ENCODE measurements at regions not wholly inside any gene's neighbourhood (a gene's known extent, or its start where the extent isn't known, plus 50 kb on each side); places are given as distances from the start of the nearest gene placed in this dataset.
"Not testable (repeated sequence)": the region's sequence is repeated elsewhere in the genome, so short reads cannot be mapped to it uniquely, and the experiment has no call there.

GRCh38 chr4:10889819-10890218 is 205.3 kb upstream of the CLNK start:
- Histone ChIP-seq H3K9me3 (no peaks in the 10 kb centered on the region), H3K36me3 (no peaks in the 10 kb centered on the region), H3K27me3 (no peaks in the 10 kb centered on the region), H3K4me3 (no peak overlapping the region)
- DNase-seq = no peak

- no peaks in the 10 kb centered on the region for H3K9me3 ChIP-seq
- no peak overlapping the region for H3K4me3 ChIP-seq
- H3K36me3 ChIP-seq = no peaks in the 10 kb centered on the region
- DNase-seq = peak; percentile 9
- no peaks in the 10 kb centered on the region for H3K27me3 ChIP-seq
These were observed 195.0 kb upstream of the CLNK start for GRCh38 chr4:10879411-10880110.

GRCh38 chr4:10878861-10879260 is 194.3 kb upstream of the CLNK start:
- no peak for DNase-seq
- H3K27me3 ChIP-seq = no peaks in the 10 kb centered on the region
- no peak overlapping the region for H3K4me3 ChIP-seq
- H3K36me3 ChIP-seq = no peaks in the 10 kb centered on the region
- no peaks in the 10 kb centered on the region for H3K9me3 ChIP-seq

GRCh38 chr4:10877076-10877475 is 192.5 kb upstream of the CLNK start:
- Histone ChIP-seq H3K4me3 (no peak overlapping the region), H3K9me3 (no peaks in the 10 kb centered on the region), H3K27me3 (no peaks in the 10 kb centered on the region), H3K36me3 (no peaks in the 10 kb centered on the region)
- no peak for DNase-seq

GRCh38 chr4:10875144-10875799 is 190.7 kb upstream of the CLNK start:
- no peaks in the 10 kb centered on the region for H3K36me3 ChIP-seq
- H3K27me3 ChIP-seq = no peaks in the 10 kb centered on the region
- no peak for DNase-seq
- H3K4me3 ChIP-seq = no peak overlapping the region
- no peaks in the 10 kb centered on the region for H3K9me3 ChIP-seq

GRCh38 chr4:10873809-10874208 is 189.2 kb upstream of the CLNK start:
- no peaks in the 10 kb centered on the region for H3K9me3 ChIP-seq
- H3K27me3 ChIP-seq = no peaks in the 10 kb centered on the region
- DNase-seq = no peak
- H3K36me3 ChIP-seq = no peaks in the 10 kb centered on the region
- H3K4me3 ChIP-seq = no peak overlapping the region

- Histone ChIP-seq H3K36me3 (no peaks in the 10 kb centered on the region), H3K9me3 (no peaks in the 10 kb centered on the region), H3K4me3 (no peak overlapping the region), H3K27me3 (no peaks in the 10 kb centered on the region)
- no peak for DNase-seq
These were observed 188.4 kb upstream of the CLNK start for GRCh38 chr4:10872833-10873517.

GRCh38 chr4:10866666-10867065 is 182.1 kb upstream of the CLNK start:
- H3K27me3 ChIP-seq = no peaks in the 10 kb centered on the region
- no peak overlapping the region for H3K4me3 ChIP-seq
- no peak for DNase-seq
- no peaks in the 10 kb centered on the region for H3K9me3 ChIP-seq
- no peaks in the 10 kb centered on the region for H3K36me3 ChIP-seq

GRCh38 chr4:10861036-10861435 is 176.5 kb upstream of the CLNK start:
- Histone ChIP-seq H3K4me3 (no peak overlapping the region), H3K36me3 (no peaks in the 10 kb centered on the region), H3K27me3 (no peaks in the 10 kb centered on the region), H3K9me3 (no peaks in the 10 kb centered on the region)
- DNase-seq = no peak

- Histone ChIP-seq H3K4me3 (no peak overlapping the region), H3K27me3 (no peaks in the 10 kb centered on the region), H3K9me3 (no peaks in the 10 kb centered on the region), H3K36me3 (no peaks in the 10 kb centered on the region)
- no peak for DNase-seq
These were observed 171.8 kb upstream of the CLNK start for GRCh38 chr4:10856271-10856782.

GRCh38 chr4:10853196-10853595 is 168.6 kb upstream of the CLNK start:
- no peak for DNase-seq
- Histone ChIP-seq H3K9me3 (no peaks in the 10 kb centered on the region), H3K27me3 (no peaks in the 10 kb centered on the region), H3K36me3 (no peaks in the 10 kb centered on the region), H3K4me3 (no peak overlapping the region)

- Histone ChIP-seq H3K36me3 (no peaks in the 10 kb centered on the region), H3K4me3 (no peak overlapping the region), H3K27me3 (no peaks in the 10 kb centered on the region), H3K9me3 (no peaks in the 10 kb centered on the region)
- DNase-seq = no peak
These were observed 157.1 kb upstream of the CLNK start for GRCh38 chr4:10841697-10842096.

- DNase-seq = no peak
- H3K9me3 ChIP-seq = no peaks in the 10 kb centered on the region
- no peaks in the 10 kb centered on the region for H3K36me3 ChIP-seq
- no peaks in the 10 kb centered on the region for H3K27me3 ChIP-seq
- H3K4me3 ChIP-seq = no peak overlapping the region
These were observed 152.6 kb upstream of the CLNK start for GRCh38 chr4:10837151-10837550.

GRCh38 chr4:10832806-10833628 is 148.4 kb upstream of the CLNK start:
- Histone ChIP-seq H3K4me3 (no peak overlapping the region), H3K36me3 (no peaks in the 10 kb centered on the region), H3K27me3 (no peaks in the 10 kb centered on the region), H3K9me3 (no peaks in the 10 kb centered on the region)
- no peak for DNase-seq

GRCh38 chr4:10831727-10832408 is 147.3 kb upstream of the CLNK start:
- Histone ChIP-seq H3K4me3 (no peak overlapping the region), H3K36me3 (no peaks in the 10 kb centered on the region), H3K27me3 (no peaks in the 10 kb centered on the region), H3K9me3 (no peaks in the 10 kb centered on the region)
- DNase-seq = no peak

GRCh38 chr4:10828918-10829538 is 144.5 kb upstream of the CLNK start:
- H3K36me3 ChIP-seq, DNase-seq, H3K9me3 ChIP-seq, H3K27me3 ChIP-seq, H3K4me3 ChIP-seq: not testable (repeated sequence)
